GM23248 (cell line): ENCODE measurements at regions not wholly inside any gene's neighbourhood (a gene's known extent, or its start where the extent isn't known, plus 50 kb on each side); places are given as distances from the start of the nearest gene placed in this dataset.
"Not testable (repeated sequence)": the region's sequence is repeated elsewhere in the genome, so short reads cannot be mapped to it uniquely, and the experiment has no call there.

Experiments
- DNase-seq: peaks from one replicate; pipeline ENCODE4 v3.0.0-alpha.2; 2015
- H2AFZ ChIP-seq: fragments of 200-600 bp; sonication (generic); 2 replicates; pipeline ENCODE4 v1.6.1; 2016; ENCODE audit warnings: antibody characterized with exemption
- H3F3A ChIP-seq: fragments of 200-600 bp; sonication (generic); 2 replicates; pipeline ENCODE4 v1.6.1; 2016; ENCODE audit warnings: mild to moderate bottlenecking, antibody characterized with exemption, mixed run types; ENCODE audit not compliant: insufficient read depth
- H3K27ac ChIP-seq: fragments of 200-600 bp; sonication (generic); 2 replicates; pipeline ENCODE4 v1.5.1; 2016; ENCODE audit warnings: mild to moderate bottlenecking
- H3K27me3 ChIP-seq: fragments of 200-600 bp; sonication (generic); replicated peaks from 2 replicates; pipeline ENCODE4 v1.6.1; 2016; ENCODE audit warnings: mild to moderate bottlenecking; ENCODE audit not compliant: insufficient read depth
- H3K36me3 ChIP-seq: fragments of 200-600 bp; sonication (generic); 2 replicates; pipeline ENCODE4 v1.6.1; 2016; ENCODE audit warnings: low read depth, mild to moderate bottlenecking
- H3K4me1 ChIP-seq: fragments of 200-600 bp; sonication (generic); 2 replicates; pipeline ENCODE4 v1.6.1; 2016; ENCODE audit warnings: mild to moderate bottlenecking; ENCODE audit not compliant: insufficient read depth
- H3K4me2 ChIP-seq: fragments of 200-600 bp; sonication (generic); one replicate; pipeline ENCODE4 v1.6.1; 2016; ENCODE audit warnings: mild to moderate bottlenecking; ENCODE audit not compliant: unreplicated experiment
- H3K4me3 ChIP-seq: fragments of 200-600 bp; sonication (generic); 2 replicates; pipeline ENCODE4 v1.5.1; 2016; ENCODE audit warnings: mild to moderate bottlenecking
- H3K79me2 ChIP-seq: fragments of 200-600 bp; sonication (generic); 2 replicates; pipeline ENCODE4 v1.6.1; 2016; ENCODE audit warnings: mild to moderate bottlenecking; ENCODE audit not compliant: insufficient read depth
- H3K9ac ChIP-seq: fragments of 200-600 bp; sonication (generic); 2 replicates; pipeline ENCODE4 v1.6.1; 2016; ENCODE audit warnings: mild to moderate bottlenecking
- H3K9me2 ChIP-seq: fragments of 200-600 bp; sonication (generic); 2 replicates; pipeline ENCODE4 v1.6.1; 2016; ENCODE audit warnings: mixed run types, mild to moderate bottlenecking, moderate library complexity; ENCODE audit not compliant: insufficient read depth
- H3K9me3 ChIP-seq: fragments of 200-600 bp; sonication (generic); one replicate; pipeline ENCODE4 v1.6.1; 2017; ENCODE audit warnings: low read depth
- H4K20me1 ChIP-seq: fragments of 200-600 bp; sonication (generic); 2 replicates; pipeline ENCODE4 v1.6.0; 2016; ENCODE audit not compliant: insufficient read depth
- EZH2 ChIP-seq: fragments of 200-600 bp; sonication (generic); IDR thresholded peaks from 2 replicates; pipeline ENCODE4 v1.6.1; 2018; ENCODE audit warnings: antibody characterized with exemption, mild to moderate bottlenecking; ENCODE audit not compliant: insufficient read depth, poor library complexity, severe bottlenecking
- EZH2phosphoT487 ChIP-seq: fragments of 200-600 bp; sonication (generic); IDR thresholded peaks from 2 replicates; pipeline ENCODE4 v1.6.1; 2018; ENCODE audit warnings: antibody characterized with exemption, moderate library complexity, mild to moderate bottlenecking, low read depth; ENCODE audit not compliant: insufficient read depth
- WGBS, 2 experiments: methylation state at CpG; one replicate each; pipeline ENCODE4 v1.1.6; 2015 to 2017; ENCODE audit warnings: low lambda C conversion rate in 2 of 2, low coverage in 1 of 2; ENCODE audit errors: missing lambda C conversion rate in 2 of 2; 5-methylcytosine and 5-hydroxymethylcytosine counted together
- in situ Hi-C: fragments of 300-500 bp; cut with MboI; formaldehyde crosslinking; loops from 2 replicates; pipeline ENCODE4 v1.15.0; 2020

GRCh38 chr4:100908540-100908939 is 390.7 kb upstream of the EMCN start:
- Histone ChIP-seq H3K4me1 (no peaks in the 10 kb centered on the region), H3K79me2 (no peaks in the 10 kb centered on the region), H3K4me3 (no peak overlapping the region), H2AFZ (no peak overlapping the region), H3K36me3 (no peaks in the 10 kb centered on the region), H3K4me2 (no peak overlapping the region), H3K9ac (no peak overlapping the region), H3F3A (no peaks in the 10 kb centered on the region), H3K27ac (no peak overlapping the region), H4K20me1 (no peaks in the 10 kb centered on the region), H3K9me3 (no peaks in the 10 kb centered on the region), H3K27me3 (no peaks in the 10 kb centered on the region), H3K9me2 (no peaks in the 10 kb centered on the region)
- no peak for DNase-seq
- in situ Hi-C loops: no loop called here
- WGBS, 2 experiments: 65% methylated on average over 3 of the region's 3 CpGs
- TF ChIP-seq EZH2 (no peak), EZH2phosphoT487 (no peak)

- H3K9me3 ChIP-seq: no peaks in the 10 kb centered on the region
- no peaks in the 10 kb centered on the region for H4K20me1 ChIP-seq
- DNase-seq: peak; percentile 32
- no peak overlapping the region for H3K9ac ChIP-seq
- in situ Hi-C loops: no loop called here
- H3K36me3 ChIP-seq: no peaks in the 10 kb centered on the region
- H3K4me2 ChIP-seq: no peak overlapping the region
- no peaks in the 10 kb centered on the region for H3K79me2 ChIP-seq
- no peaks in the 10 kb centered on the region for H3K27me3 ChIP-seq
- TF ChIP-seq EZH2phosphoT487 (no peak), EZH2 (no peak)
- no peak overlapping the region for H3K27ac ChIP-seq
- H3K4me3 ChIP-seq: no peak overlapping the region
- 69 to 72% methylated on average over 3 of the region's 3 CpGs for WGBS, 2 experiments
- H3K4me1 ChIP-seq: no peaks in the 10 kb centered on the region
- no peaks in the 10 kb centered on the region for H3F3A ChIP-seq
- no peaks in the 10 kb centered on the region for H3K9me2 ChIP-seq
- 0 out of 2 replicates have a peak overlapping the region, but pooled peaks have one; percentile 18 for H2AFZ ChIP-seq
Observed at GRCh38 chr4:100907465-100908454, 389.9 kb upstream of the EMCN start.

GRCh38 chr4:100906973-100907372 is 389.2 kb upstream of the EMCN start:
- H3K27ac ChIP-seq: no peak overlapping the region
- H3K4me2 ChIP-seq: no peak overlapping the region
- 71 to 79% methylated on average over 3 of the region's 3 CpGs for WGBS, 2 experiments
- no peak for DNase-seq
- no peaks in the 10 kb centered on the region for H3K27me3 ChIP-seq
- H3F3A ChIP-seq: no peaks in the 10 kb centered on the region
- no peaks in the 10 kb centered on the region for H3K79me2 ChIP-seq
- no peaks in the 10 kb centered on the region for H3K9me2 ChIP-seq
- no peak overlapping the region for H3K9ac ChIP-seq
- H3K9me3 ChIP-seq: no peaks in the 10 kb centered on the region
- H3K4me3 ChIP-seq: no peak overlapping the region
- in situ Hi-C loops: no loop called here
- no peaks in the 10 kb centered on the region for H3K36me3 ChIP-seq
- H3K4me1 ChIP-seq: no peaks in the 10 kb centered on the region
- no peaks in the 10 kb centered on the region for H4K20me1 ChIP-seq
- TF ChIP-seq EZH2phosphoT487 (no peak), EZH2 (no peak)
- no peak overlapping the region for H2AFZ ChIP-seq

GRCh38 chr4:100900945-100901344 is 383.1 kb upstream of the EMCN start:
- H3K27ac ChIP-seq, H3K79me2 ChIP-seq, DNase-seq, H4K20me1 ChIP-seq, H3K36me3 ChIP-seq, H3F3A ChIP-seq, H3K4me2 ChIP-seq, H3K4me3 ChIP-seq, H3K4me1 ChIP-seq, H3K9me2 ChIP-seq, H3K9me3 ChIP-seq, H2AFZ ChIP-seq, in situ Hi-C loops, H3K9ac ChIP-seq, H3K27me3 ChIP-seq: not testable (repeated sequence)
- WGBS, 2 experiments: 76 to 83% methylated on average over 5 of the region's 5 CpGs
